IMR-90 (cell line): ENCODE measurements at regions not wholly inside any gene's neighbourhood (a gene's known extent, or its start where the extent isn't known, plus 50 kb on each side); places are given as distances from the start of the nearest gene placed in this dataset.

Experiments
- CEBPB ChIP-seq: IDR thresholded peaks from 2 replicates; pipeline ENCODE4 v1.6.1; 2012; ENCODE audit warnings: low read depth, low read length, improper control_type of control experiment
- FOS ChIP-seq: fragments of 150-350 bp; IDR thresholded peaks from 2 replicates; pipeline ENCODE4 v1.6.1; 2016; ENCODE audit warnings: low read depth, low read length
- MXI1 ChIP-seq: IDR thresholded peaks from 2 replicates; pipeline ENCODE4 v1.6.1; 2012; ENCODE audit warnings: low read depth, mild to moderate bottlenecking, low read length, moderate library complexity, borderline replicate concordance
- POLR2A ChIP-seq: IDR thresholded peaks from 2 replicates; pipeline ENCODE4 v1.6.1; 2012; ENCODE audit warnings: mild to moderate bottlenecking, low read depth, low read length
- RAD21 ChIP-seq: IDR thresholded peaks from 2 replicates; pipeline ENCODE4 v1.6.1; 2012; ENCODE audit warnings: low read length, improper control_type of control experiment
- RCOR1 ChIP-seq: IDR thresholded peaks from 2 replicates; pipeline ENCODE4 v1.6.1; 2012; ENCODE audit warnings: mild to moderate bottlenecking, low read length, improper control_type of control experiment; ENCODE audit not compliant: insufficient replicate concordance
- SMC3 ChIP-seq: fragments of 150-350 bp; IDR thresholded peaks from 2 replicates; pipeline ENCODE4 v1.6.1; 2016; ENCODE audit warnings: low read depth, mild to moderate bottlenecking, antibody characterized with exemption, low read length, moderate library complexity
- TF ChIP-seq, protein P1 (sequence below): conservative IDR thresholded peaks from 2 replicates; pipeline ENCODE4 v1.5.1; 2012; ENCODE audit warnings: mild to moderate bottlenecking, low read depth, low read length, improper control_type of control experiment
- TF ChIP-seq, protein P2 (sequence below): fragments of 150-350 bp; IDR thresholded peaks from 2 replicates; pipeline ENCODE4 v1.6.1; 2016; ENCODE audit warnings: low read depth, mild to moderate bottlenecking, low read length, moderate library complexity, borderline replicate concordance
- TF ChIP-seq, protein P3 (sequence below): fragments of 150-350 bp; IDR thresholded peaks from 2 replicates; pipeline ENCODE4 v1.6.1; 2017; ENCODE audit warnings: mild to moderate bottlenecking, antibody characterized with exemption, low read length, low read depth

DNA sequence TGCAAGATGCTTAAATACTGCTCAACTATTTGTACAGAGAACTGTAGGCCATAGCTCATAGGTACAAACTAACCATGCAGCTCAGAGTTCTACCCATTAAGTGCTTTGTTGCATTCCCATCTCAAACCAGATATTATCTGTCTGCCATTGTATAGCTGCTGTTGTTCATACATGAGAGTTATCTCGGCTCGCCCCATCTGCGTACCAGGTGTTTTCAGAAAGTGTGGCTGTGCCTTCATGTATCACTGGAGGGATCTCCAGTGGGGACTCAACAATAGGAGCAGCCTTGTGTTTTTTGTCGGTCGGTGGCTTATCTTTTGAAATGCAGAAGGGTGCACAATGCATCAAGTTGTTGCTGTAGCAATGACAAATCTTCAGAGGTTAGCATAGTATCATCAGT lies 678.3 kb downstream of the RERGL start:
- TF ChIP-seq, protein P1, sequence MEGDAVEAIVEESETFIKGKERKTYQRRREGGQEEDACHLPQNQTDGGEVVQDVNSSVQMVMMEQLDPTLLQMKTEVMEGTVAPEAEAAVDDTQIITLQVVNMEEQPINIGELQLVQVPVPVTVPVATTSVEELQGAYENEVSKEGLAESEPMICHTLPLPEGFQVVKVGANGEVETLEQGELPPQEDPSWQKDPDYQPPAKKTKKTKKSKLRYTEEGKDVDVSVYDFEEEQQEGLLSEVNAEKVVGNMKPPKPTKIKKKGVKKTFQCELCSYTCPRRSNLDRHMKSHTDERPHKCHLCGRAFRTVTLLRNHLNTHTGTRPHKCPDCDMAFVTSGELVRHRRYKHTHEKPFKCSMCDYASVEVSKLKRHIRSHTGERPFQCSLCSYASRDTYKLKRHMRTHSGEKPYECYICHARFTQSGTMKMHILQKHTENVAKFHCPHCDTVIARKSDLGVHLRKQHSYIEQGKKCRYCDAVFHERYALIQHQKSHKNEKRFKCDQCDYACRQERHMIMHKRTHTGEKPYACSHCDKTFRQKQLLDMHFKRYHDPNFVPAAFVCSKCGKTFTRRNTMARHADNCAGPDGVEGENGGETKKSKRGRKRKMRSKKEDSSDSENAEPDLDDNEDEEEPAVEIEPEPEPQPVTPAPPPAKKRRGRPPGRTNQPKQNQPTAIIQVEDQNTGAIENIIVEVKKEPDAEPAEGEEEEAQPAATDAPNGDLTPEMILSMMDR = no peak
- TF ChIP-seq, protein P2, sequence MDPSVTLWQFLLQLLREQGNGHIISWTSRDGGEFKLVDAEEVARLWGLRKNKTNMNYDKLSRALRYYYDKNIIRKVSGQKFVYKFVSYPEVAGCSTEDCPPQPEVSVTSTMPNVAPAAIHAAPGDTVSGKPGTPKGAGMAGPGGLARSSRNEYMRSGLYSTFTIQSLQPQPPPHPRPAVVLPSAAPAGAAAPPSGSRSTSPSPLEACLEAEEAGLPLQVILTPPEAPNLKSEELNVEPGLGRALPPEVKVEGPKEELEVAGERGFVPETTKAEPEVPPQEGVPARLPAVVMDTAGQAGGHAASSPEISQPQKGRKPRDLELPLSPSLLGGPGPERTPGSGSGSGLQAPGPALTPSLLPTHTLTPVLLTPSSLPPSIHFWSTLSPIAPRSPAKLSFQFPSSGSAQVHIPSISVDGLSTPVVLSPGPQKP = no peak
- TF ChIP-seq CEBPB = no peak
- TF ChIP-seq POLR2A = no peak
- no peak for TF ChIP-seq RAD21
- no peak for TF ChIP-seq RCOR1
- TF ChIP-seq MXI1 = no peak
- TF ChIP-seq FOS = no peak
- no peak for TF ChIP-seq SMC3
- TF ChIP-seq, protein P3, sequence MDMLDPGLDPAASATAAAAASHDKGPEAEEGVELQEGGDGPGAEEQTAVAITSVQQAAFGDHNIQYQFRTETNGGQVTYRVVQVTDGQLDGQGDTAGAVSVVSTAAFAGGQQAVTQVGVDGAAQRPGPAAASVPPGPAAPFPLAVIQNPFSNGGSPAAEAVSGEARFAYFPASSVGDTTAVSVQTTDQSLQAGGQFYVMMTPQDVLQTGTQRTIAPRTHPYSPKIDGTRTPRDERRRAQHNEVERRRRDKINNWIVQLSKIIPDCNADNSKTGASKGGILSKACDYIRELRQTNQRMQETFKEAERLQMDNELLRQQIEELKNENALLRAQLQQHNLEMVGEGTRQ = no peak
